Aorta (tissue), 5 donors: ENCODE measurements at regions not wholly inside any gene's neighbourhood (a gene's known extent, or its start where the extent isn't known, plus 50 kb on each side); places are given as distances from the start of the nearest gene placed in this dataset.

Experiments
- ATAC-seq: fragments of 200-7000 bp; cut with Tn5 transposase; one replicate; pipeline ENCODE4 v1.9.1; 2022; ENCODE audit warnings: moderate library complexity; ENCODE audit not compliant: low FRiP score
- DNase-seq, 2 donors: peaks; one replicate each; pipeline ENCODE4 v3.0.0-alpha.2; 2020
- H3K27ac ChIP-seq, 2 donors: one replicate each; pipeline ENCODE4 v1.5.1; 2013; ENCODE audit warnings: low read length in 2 of 2, mild to moderate bottlenecking in 2 of 2, moderate library complexity in 2 of 2, control low read depth in 1 of 2, inconsistent platforms in 1 of 2, low read depth in 1 of 2
- H3K27me3 ChIP-seq, 2 donors: one replicate each; pipeline ENCODE4 v1.6.1; 2013; ENCODE audit warnings: control low read depth in 1 of 2, low read length in 1 of 2, mild to moderate bottlenecking in 1 of 2, moderate library complexity in 1 of 2; ENCODE audit not compliant: insufficient read depth in 2 of 2, control insufficient read depth in 1 of 2
- H3K36me3 ChIP-seq, 2 donors: one replicate each; pipeline ENCODE4 v1.6.1; 2013; ENCODE audit warnings: control low read depth in 1 of 2, low read length in 1 of 2, mild to moderate bottlenecking in 1 of 2; ENCODE audit not compliant: insufficient read depth in 2 of 2, control insufficient read depth in 1 of 2
- H3K4me1 ChIP-seq, 2 donors: one replicate each; pipeline ENCODE4 v1.6.1; 2013; ENCODE audit warnings: low read length in 2 of 2, control low read depth in 1 of 2, mild to moderate bottlenecking in 1 of 2, moderate library complexity in 1 of 2; ENCODE audit not compliant: insufficient read depth in 2 of 2, control insufficient read depth in 1 of 2
- H3K4me3 ChIP-seq, 2 donors: one replicate each; pipeline ENCODE4 v1.5.1; 2013; ENCODE audit warnings: low read length in 2 of 2, control low read depth in 1 of 2, mild to moderate bottlenecking in 1 of 2
- H3K9me3 ChIP-seq: one replicate; pipeline ENCODE4 v1.6.1; 2013; ENCODE audit warnings: mild to moderate bottlenecking, low read length; ENCODE audit not compliant: control insufficient read depth
- WGBS, 2 donors: extraction: QIAGEN DNeasy Blood & Tissue Kit; methylation state at CpG; one replicate each; pipeline ENCODE4 v1.1.7; 2013; 5-methylcytosine and 5-hydroxymethylcytosine counted together
- intact Hi-C, 2 donors: fragments of 100-400 bp; cut with DNase I; formaldehyde crosslinking; loops; one replicate each; pipeline versions ENCODE4 v1.14.2 to v1.15.0; 2022
- donor health status: healthy with polysubstance abuse.
- donor health status: Bipolar disorder and iron deficiency.
- donor health status: DM: no; HTN: no; CAD: no.
- donor health status: DM: no; HTN: no; CAD: no.
- donor health status: DM: yes; HTN: yes; CAD: no.

DNA sequence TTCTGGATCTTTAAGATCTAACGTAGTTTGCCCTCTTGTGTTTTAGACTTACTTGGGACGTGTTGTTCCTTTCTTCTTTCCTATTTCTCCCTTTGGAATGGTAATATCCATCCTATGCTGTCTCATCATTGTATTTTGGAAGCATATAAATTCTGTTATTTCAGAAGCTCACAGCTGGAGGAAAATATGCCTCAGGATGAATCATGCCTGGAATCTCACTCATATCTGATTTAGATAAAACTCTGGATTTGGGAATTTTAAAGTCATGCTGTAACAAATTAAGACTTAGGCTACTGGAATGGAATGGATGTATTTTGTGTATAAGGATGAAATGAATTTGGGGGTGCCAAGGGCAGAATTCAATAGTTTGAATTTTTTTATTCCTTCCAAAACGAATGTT is 245.2 kb upstream of the GULP1 start:
- Histone ChIP-seq H3K4me3 (no peak overlapping the region), H3K36me3 (no peaks in the 10 kb centered on the region), H3K4me1 (no peaks in the 10 kb centered on the region), H3K27ac (no peak overlapping the region), H3K9me3 (no peaks in the 10 kb centered on the region), H3K27me3 (no peaks in the 10 kb centered on the region)
- WGBS, 2 donors: 77 to 90% methylated on average over 3 of the region's 3 CpGs
- ATAC-seq: no peak
- intact Hi-C loops: no loop called here
- no peak for DNase-seq

DNA sequence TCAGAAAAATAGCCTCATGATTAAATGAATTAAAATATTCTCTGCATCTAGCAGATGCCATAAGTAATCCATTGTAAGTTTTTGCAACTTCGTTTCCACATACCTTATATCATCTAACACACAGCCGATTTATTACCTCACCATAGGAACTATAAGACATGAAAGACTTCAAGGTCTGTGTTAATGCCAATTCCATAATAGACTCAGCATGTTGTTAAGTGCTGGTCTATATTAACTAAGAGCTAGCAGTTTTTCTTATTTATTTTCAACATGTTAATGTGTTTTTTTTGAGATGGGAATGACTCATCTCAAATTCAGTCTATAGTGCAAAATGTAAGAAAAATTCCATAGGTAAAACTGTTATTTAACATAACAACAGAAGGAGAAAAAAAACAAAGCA is 243.9 kb upstream of the GULP1 start:
- Histone ChIP-seq H3K4me1 (no peaks in the 10 kb centered on the region), H3K27ac (no peak overlapping the region), H3K4me3 (no peak overlapping the region), H3K27me3 (no peaks in the 10 kb centered on the region), H3K36me3 (no peaks in the 10 kb centered on the region), H3K9me3 (no peaks in the 10 kb centered on the region)
- WGBS, 2 donors: 84 to 87% methylated on average over 2 of the region's 2 CpGs
- no peak for ATAC-seq
- intact Hi-C loops: no loop called here
- no peak for DNase-seq

DNA sequence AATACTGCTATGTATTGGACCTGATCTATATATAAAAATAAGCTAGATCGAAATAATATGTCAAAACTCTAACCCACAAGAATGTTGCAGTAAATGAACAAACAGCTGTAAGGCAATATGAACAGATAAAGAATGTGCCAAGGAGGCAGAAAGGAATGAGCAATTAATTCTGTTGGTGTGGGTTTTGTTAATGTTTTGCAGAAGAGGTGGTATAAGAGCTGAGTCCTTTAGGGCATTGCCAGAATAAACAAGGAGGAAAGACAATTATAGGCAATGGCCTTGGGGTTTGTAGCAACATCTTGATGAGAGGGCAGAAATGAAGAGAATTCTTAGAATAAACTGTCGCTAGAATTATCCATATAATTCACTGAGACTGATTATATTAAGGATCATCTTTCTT is 240.9 kb upstream of the GULP1 start:
- H3K27ac ChIP-seq: no peak overlapping the region
- no peaks in the 10 kb centered on the region for H3K4me1 ChIP-seq
- intact Hi-C loops: no loop called here
- H3K4me3 ChIP-seq: no peak overlapping the region
- ATAC-seq: no peak
- H3K36me3 ChIP-seq: no peaks in the 10 kb centered on the region
- no peaks in the 10 kb centered on the region for H3K27me3 ChIP-seq
- no peaks in the 10 kb centered on the region for H3K9me3 ChIP-seq
- WGBS, 2 donors: 80 to 84% methylated on average over 2 of the region's 2 CpGs
- no peak for DNase-seq

DNA sequence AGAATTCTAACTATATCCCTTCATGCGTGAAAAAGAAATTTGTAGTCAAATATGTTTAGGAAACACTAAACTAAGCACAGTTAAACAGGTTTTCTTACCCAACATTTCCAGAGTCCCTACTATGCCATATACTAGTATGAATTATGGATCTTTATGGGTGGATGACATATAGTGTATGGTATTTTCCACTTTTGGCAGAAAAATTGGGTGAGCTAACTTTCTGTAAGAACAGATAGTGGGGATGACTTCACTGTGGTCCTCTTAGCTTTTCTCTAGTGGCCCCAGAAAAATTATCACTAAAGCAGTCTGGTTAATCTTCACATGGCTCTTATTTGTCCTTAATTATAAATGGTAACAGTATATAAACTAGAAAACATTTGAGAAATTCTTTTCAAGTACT is 240.0 kb upstream of the GULP1 start:
- Histone ChIP-seq H3K27me3 (no peaks in the 10 kb centered on the region), H3K9me3 (no peaks in the 10 kb centered on the region), H3K36me3 (no peaks in the 10 kb centered on the region), H3K4me1 (no peaks in the 10 kb centered on the region), H3K4me3 (no peak overlapping the region), H3K27ac (no peak overlapping the region)
- intact Hi-C loops: no loop called here
- 95 to 100% methylated on average over 1 of the region's 1 CpG for WGBS, 2 donors
- DNase-seq (no peak), ATAC-seq (no peak)

DNA sequence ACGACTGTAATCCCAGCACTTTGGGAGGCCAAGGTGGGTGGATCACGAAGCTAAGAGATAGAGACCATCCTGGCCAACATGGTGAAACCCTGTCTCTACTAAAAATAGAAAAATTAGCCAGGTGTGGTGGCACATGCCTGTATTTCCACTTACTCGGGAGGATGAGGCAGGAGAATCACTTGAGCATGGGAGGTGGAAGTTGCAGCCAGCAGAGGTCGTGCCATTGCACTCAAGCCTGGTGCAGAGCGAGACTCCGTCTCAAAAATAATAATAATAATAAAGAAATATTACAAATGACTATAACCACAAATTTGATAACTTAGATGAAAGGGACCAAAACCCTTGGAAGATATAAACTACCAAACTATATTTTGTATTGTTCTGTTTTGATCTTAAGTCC is 226.3 kb upstream of the GULP1 start:
- no peak for DNase-seq
- Histone ChIP-seq H3K36me3 (no peaks in the 10 kb centered on the region), H3K27ac (no peak overlapping the region), H3K27me3 (no peaks in the 10 kb centered on the region), H3K4me3 (no peak overlapping the region), H3K4me1 (no peaks in the 10 kb centered on the region), H3K9me3 (no peaks in the 10 kb centered on the region)
- intact Hi-C loops: no loop called here
- no peak for ATAC-seq
- WGBS, 2 donors: 95 to 97% methylated on average over 6 of the region's 6 CpGs

DNA sequence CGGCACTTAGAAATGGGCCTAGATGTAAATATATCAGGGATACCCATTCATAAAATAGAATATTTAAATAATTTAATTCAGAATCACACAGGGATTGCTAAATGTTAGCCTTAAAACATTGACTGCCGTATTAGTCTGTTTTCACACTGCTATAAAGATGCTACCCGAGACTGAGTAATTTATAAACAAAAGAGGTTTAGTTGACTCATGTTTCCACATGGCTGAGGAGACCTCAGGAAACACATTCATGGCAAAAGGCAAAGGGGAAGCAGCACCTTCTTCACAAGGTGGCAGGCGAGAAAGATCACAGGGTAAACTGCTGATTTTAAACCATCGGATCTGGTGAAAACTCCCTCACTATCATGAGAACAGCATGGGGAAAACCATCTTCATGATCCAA is 223.6 kb upstream of the GULP1 start:
- no peak overlapping the region for H3K4me3 ChIP-seq
- DNase-seq (no peak), ATAC-seq (no peak)
- H3K27ac ChIP-seq: no peak overlapping the region
- 72 to 78% methylated on average over 5 of the region's 5 CpGs for WGBS, 2 donors
- H3K27me3 ChIP-seq: no peaks in the 10 kb centered on the region
- H3K4me1 ChIP-seq: no peaks in the 10 kb centered on the region
- peaks cover 2% of the 10 kb centered on the region for H3K9me3 ChIP-seq
- H3K36me3 ChIP-seq: no peaks in the 10 kb centered on the region
- intact Hi-C loops: no loop called here

DNA sequence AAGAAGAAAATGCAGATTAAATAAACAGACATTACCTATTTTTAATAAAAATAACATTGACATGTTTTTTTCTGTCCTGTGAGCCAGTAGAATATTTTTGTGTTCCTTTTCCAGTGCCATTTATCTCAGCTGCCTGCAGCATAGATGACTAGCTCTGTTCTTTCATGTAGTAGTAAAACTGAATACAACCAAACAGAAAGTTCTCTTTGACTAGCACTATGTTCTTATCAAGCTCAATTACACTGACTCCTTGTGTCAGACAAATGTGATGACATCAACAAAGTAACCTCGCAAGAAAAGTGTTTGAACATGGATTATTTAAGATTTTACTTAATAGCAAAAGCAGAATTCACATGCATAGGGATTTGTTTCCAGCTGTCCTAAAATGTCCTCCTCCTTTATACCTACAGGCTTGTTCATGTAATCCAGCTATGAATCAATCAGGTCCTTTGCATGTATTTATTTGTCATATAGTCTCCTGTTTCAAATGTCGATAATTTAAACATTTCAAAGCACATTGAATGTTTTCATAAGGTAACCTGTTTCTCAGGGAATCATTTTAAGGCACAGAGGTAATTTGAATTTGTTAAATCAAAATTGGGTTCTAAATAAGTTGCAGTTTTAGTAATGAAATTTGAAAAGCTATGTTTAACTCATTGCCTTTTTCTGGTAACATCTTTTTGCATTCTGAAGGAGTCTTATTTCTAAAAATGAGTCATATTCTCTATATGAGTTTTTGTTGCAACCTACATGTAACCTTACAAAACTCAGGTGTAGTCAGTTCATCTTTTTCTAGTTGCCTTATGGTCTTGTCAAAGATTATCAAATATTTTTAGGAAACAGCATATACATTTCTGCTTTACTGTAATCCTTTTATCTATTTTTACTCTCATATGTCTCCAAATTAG is 215.3 kb upstream of the GULP1 start:
- ATAC-seq: no peak
- 68 to 73% methylated on average over 2 of the region's 2 CpGs for WGBS, 2 donors
- peaks cover 2% of the 10 kb centered on the region for H3K9me3 ChIP-seq

DNA sequence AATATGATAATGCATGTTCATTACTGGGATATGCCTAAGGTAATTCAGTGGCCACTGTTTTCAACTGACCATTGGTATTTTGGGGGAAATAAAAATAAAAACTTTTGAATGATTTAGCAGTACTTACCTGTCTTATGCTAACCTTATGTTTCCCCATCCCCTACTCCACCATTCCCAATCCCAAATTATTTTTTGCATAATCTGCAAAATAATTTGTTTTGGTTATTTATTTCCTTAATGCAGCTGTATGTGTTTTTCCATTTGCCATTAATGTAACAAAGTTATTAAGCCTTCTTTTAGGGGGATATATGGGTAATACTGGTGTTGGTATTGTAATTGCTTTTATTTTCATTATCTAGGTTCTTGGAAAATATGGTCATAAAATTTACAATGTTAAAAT is 213.9 kb upstream of the GULP1 start:
- DNase-seq: no peak
- H3K9me3 ChIP-seq: no peaks in the 10 kb centered on the region
- no peak overlapping the region for H3K4me3 ChIP-seq
- no peaks in the 10 kb centered on the region for H3K4me1 ChIP-seq
- intact Hi-C loops: no loop called here
- H3K36me3 ChIP-seq: no peaks in the 10 kb centered on the region
- H3K27me3 ChIP-seq: no peaks in the 10 kb centered on the region
- H3K27ac ChIP-seq: no peak overlapping the region
- no peak for ATAC-seq

More for the DNA sequence above, 215.3 kb upstream of the GULP1 start:
- no peak overlapping the region for H3K27ac ChIP-seq
- intact Hi-C loops: no loop called here
- H3K4me3 ChIP-seq: no peak overlapping the region
- DNase-seq: no peak
- H3K36me3 ChIP-seq: no peaks in the 10 kb centered on the region
- H3K4me1 ChIP-seq: no peaks in the 10 kb centered on the region
- no peaks in the 10 kb centered on the region for H3K27me3 ChIP-seq

DNA sequence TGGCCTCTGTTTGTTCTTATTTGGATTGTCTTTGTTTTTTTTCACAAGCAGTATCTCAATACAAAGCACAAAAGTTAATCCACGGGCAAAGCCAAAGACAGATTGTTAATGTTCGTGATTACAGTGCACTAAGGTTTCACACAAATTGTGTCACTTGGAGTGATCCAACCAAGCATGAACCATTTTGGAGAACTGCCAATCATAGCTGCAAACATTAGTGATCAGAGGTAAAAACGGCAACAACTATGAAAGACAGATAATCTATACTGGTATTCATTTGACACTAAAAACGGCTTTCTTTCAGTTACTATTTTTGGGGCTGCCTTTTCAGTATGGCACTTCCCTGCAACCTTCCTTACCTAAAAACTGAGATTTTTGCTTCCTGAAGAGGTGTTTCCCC is 213.1 kb upstream of the GULP1 start:
- Histone ChIP-seq H3K4me1 (no peaks in the 10 kb centered on the region), H3K27me3 (no peaks in the 10 kb centered on the region), H3K36me3 (no peaks in the 10 kb centered on the region), H3K4me3 (no peak overlapping the region), H3K27ac (no peak overlapping the region), H3K9me3 (no peaks in the 10 kb centered on the region)
- WGBS, 2 donors: 50 to 55% methylated on average over 4 of the region's 4 CpGs
- intact Hi-C loops: no loop called here
- ATAC-seq (no peak), DNase-seq (no peak)
